Hepatocyte (in vitro differentiated cells): ENCODE measurements at regions not wholly inside any gene's neighbourhood (a gene's known extent, or its start where the extent isn't known, plus 50 kb on each side); places are given as distances from the start of the nearest gene placed in this dataset.

Experiments
- CTCF ChIP-seq: fragments of 200-600 bp; sonication (generic); IDR thresholded peaks from 2 replicates; pipeline ENCODE4 v1.5.1; 2016; ENCODE audit warnings: antibody characterized with exemption, mild to moderate bottlenecking; ENCODE audit not compliant: poor library complexity
- EZH2 ChIP-seq: fragments of 200-600 bp; sonication (generic); IDR thresholded peaks from 2 replicates; pipeline ENCODE4 v1.6.1; 2016; ENCODE audit warnings: antibody characterized with exemption, mild to moderate bottlenecking, borderline replicate concordance

GRCh38 chr9:615756-616155 is 225.7 kb upstream of the DMRT1 start:
- TF ChIP-seq EZH2, result no peak
- no peak for TF ChIP-seq CTCF
